ENCODE measurements at regions not wholly inside any gene's neighbourhood (a gene's known extent, or its start where the extent isn't known, plus 50 kb on each side); places are given as distances from the start of the nearest gene placed in this dataset.
"Not testable (repeated sequence)": the region's sequence is repeated elsewhere in the genome, so short reads cannot be mapped to it uniquely, and the experiment has no call there.

- intact Hi-C loops (cut with micrococcal nuclease): no loop called here
- no TSS peak for BruUV-seq (replicated peaks)
- DNase-seq (ENCODE audit: unreplicated experiment): no peak
- Mint-ChIP-seq H3K9me3 (ENCODE audit: unreplicated experiment) (no peaks in the 10 kb centered on the region), H3K27ac (ENCODE audit: low read depth, unreplicated experiment) (no peak overlapping the region), H3K4me1 (ENCODE audit: insufficient read depth, unreplicated experiment) (no peaks in the 10 kb centered on the region), H3K27me3 (ENCODE audit: insufficient read depth, unreplicated experiment) (peaks cover 21% of the 10 kb centered on the region), H3K36me3 (ENCODE audit: insufficient read depth, unreplicated experiment) (no peaks in the 10 kb centered on the region), H3K4me3 (ENCODE audit: unreplicated experiment) (no peak overlapping the region)
- POLR2A ChIA-PET: no interaction called here
- no peak for TF ChIP-seq CTCF (IDR thresholded peaks at IDR 0.05; ENCODE audit: unreplicated experiment)
- CTCF ChIA-PET: no interaction called here
These were observed 174.1 kb upstream of the SFSWAP start for GRCh38 chr12:131536766-131537165.

- intact Hi-C loops (cut with micrococcal nuclease): no loop called here
- H3K27ac Mint-ChIP-seq (ENCODE audit: low read depth, unreplicated experiment): no peak overlapping the region
- TF ChIP-seq CTCF (IDR thresholded peaks at IDR 0.05; ENCODE audit: unreplicated experiment): no peak
- no TSS peak for BruUV-seq (replicated peaks)
- H3K27me3 Mint-ChIP-seq (ENCODE audit: insufficient read depth, unreplicated experiment): peaks cover 15% of the 10 kb centered on the region
- ChIA-PET POLR2A (interaction anchor here (0.7 kb wide), 1 partner anchor 796 kb away, joined by 3 read pairs; no protein-coding TSS in a partner anchor), CTCF (no interaction called here)
- no peaks in the 10 kb centered on the region for H3K4me1 Mint-ChIP-seq (ENCODE audit: insufficient read depth, unreplicated experiment)
- no peaks in the 10 kb centered on the region for H3K9me3 Mint-ChIP-seq (ENCODE audit: unreplicated experiment)
- H3K36me3 Mint-ChIP-seq (ENCODE audit: insufficient read depth, unreplicated experiment): no peaks in the 10 kb centered on the region
- no peak overlapping the region for H3K4me3 Mint-ChIP-seq (ENCODE audit: unreplicated experiment)
- DNase-seq (ENCODE audit: unreplicated experiment): no peak
These were observed 173.5 kb upstream of the SFSWAP start for GRCh38 chr12:131537267-131537958.

- no peak overlapping the region for H3K27ac Mint-ChIP-seq (ENCODE audit: low read depth, unreplicated experiment)
- no peaks in the 10 kb centered on the region for H3K27me3 Mint-ChIP-seq (ENCODE audit: insufficient read depth, unreplicated experiment)
- intact Hi-C loops (cut with micrococcal nuclease): no loop called here
- no peak overlapping the region for H3K4me3 Mint-ChIP-seq (ENCODE audit: unreplicated experiment)
- H3K9me3 Mint-ChIP-seq (ENCODE audit: unreplicated experiment): no peaks in the 10 kb centered on the region
- POLR2A ChIA-PET: no interaction called here
- no peak for DNase-seq (ENCODE audit: unreplicated experiment)
- TF ChIP-seq CTCF (IDR thresholded peaks at IDR 0.05; ENCODE audit: unreplicated experiment): no peak
- no peaks in the 10 kb centered on the region for H3K4me1 Mint-ChIP-seq (ENCODE audit: insufficient read depth, unreplicated experiment)
- H3K36me3 Mint-ChIP-seq (ENCODE audit: insufficient read depth, unreplicated experiment): no peaks in the 10 kb centered on the region
- CTCF ChIA-PET: no interaction called here
- BruUV-seq (replicated peaks): no TSS peak
These were observed 171.5 kb upstream of the SFSWAP start for GRCh38 chr12:131539381-131539780.

- CTCF ChIA-PET: interaction anchor here (0.6 kb wide), 1 partner anchor 399 kb away, joined by 3 read pairs; no protein-coding TSS in a partner anchor
- H3K36me3 Mint-ChIP-seq (ENCODE audit: insufficient read depth, unreplicated experiment): no peaks in the 10 kb centered on the region
- intact Hi-C loops (cut with micrococcal nuclease): no loop called here
- POLR2A ChIA-PET: no interaction called here
- no peaks in the 10 kb centered on the region for H3K4me1 Mint-ChIP-seq (ENCODE audit: insufficient read depth, unreplicated experiment)
- no TSS peak for BruUV-seq (replicated peaks)
- DNase-seq (ENCODE audit: unreplicated experiment): no peak
- no peak overlapping the region for H3K4me3 Mint-ChIP-seq (ENCODE audit: unreplicated experiment)
- H3K27me3 Mint-ChIP-seq (ENCODE audit: insufficient read depth, unreplicated experiment): peaks cover 2% of the 10 kb centered on the region
- H3K27ac Mint-ChIP-seq (ENCODE audit: low read depth, unreplicated experiment): no peak overlapping the region
- no peaks in the 10 kb centered on the region for H3K9me3 Mint-ChIP-seq (ENCODE audit: unreplicated experiment)
- no peak for TF ChIP-seq CTCF (IDR thresholded peaks at IDR 0.05; ENCODE audit: unreplicated experiment)
These were observed 170.7 kb upstream of the SFSWAP start for GRCh38 chr12:131540138-131540623.

GRCh38 chr12:131541512-131541911 lies 169.4 kb upstream of the SFSWAP start:
- intact Hi-C loops (cut with micrococcal nuclease); POLR2A ChIA-PET; BruUV-seq (replicated peaks): not testable (repeated sequence)

More at GRCh38 chr12:131541512-131541911, 169.4 kb upstream of the SFSWAP start:
- not testable (repeated sequence) for H3K4me3 Mint-ChIP-seq (ENCODE audit: unreplicated experiment); H3K27ac Mint-ChIP-seq (ENCODE audit: low read depth, unreplicated experiment); DNase-seq (ENCODE audit: unreplicated experiment); H3K36me3 Mint-ChIP-seq (ENCODE audit: insufficient read depth, unreplicated experiment); H3K9me3 Mint-ChIP-seq (ENCODE audit: unreplicated experiment); H3K4me1 Mint-ChIP-seq (ENCODE audit: insufficient read depth, unreplicated experiment)
- peaks cover 16% of the 10 kb centered on the region for H3K27me3 Mint-ChIP-seq (ENCODE audit: insufficient read depth, unreplicated experiment)
- CTCF ChIA-PET: interaction anchor here (0.8 to 1.3 kb wide), 2 partner anchors 14 to 437 kb away, joined by 3 to 4 read pairs; no protein-coding TSS in a partner anchor

Data from MCF 10A (cell line).